GM21447 (cell line): ENCODE measurements at regions not wholly inside any gene's neighbourhood (a gene's known extent, or its start where the extent isn't known, plus 50 kb on each side); places are given as distances from the start of the nearest gene placed in this dataset.
A peak's percentile ranks its signal among the peaks of the same experiment; 100 is the strongest.

Experiments
- ATAC-seq: cut with Tn5 transposase; IDR thresholded peaks from one replicate; pipeline ENCODE4 v1.9.1; 2021; ENCODE audit not compliant: unreplicated experiment

DNA sequence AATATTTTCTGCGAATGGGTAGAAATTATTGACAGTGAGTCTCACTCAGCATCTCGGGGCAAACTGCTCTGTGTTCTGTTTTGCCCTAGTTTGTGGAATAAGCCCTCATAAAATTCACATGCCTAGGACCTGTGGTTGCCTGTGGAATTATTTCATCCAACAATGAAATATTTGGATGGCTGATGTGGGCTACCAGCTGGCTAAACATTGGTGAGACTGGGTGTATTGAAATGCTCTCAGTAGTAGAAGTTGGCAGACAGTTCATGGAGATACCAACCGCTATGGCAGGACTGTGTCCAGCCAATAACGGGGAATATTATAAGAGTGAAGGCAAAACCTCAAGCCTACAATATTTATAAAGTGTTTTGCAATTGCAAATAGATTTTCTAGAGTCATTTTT is 344.1 kb upstream of the RPS23 start:
- no peak for ATAC-seq

DNA sequence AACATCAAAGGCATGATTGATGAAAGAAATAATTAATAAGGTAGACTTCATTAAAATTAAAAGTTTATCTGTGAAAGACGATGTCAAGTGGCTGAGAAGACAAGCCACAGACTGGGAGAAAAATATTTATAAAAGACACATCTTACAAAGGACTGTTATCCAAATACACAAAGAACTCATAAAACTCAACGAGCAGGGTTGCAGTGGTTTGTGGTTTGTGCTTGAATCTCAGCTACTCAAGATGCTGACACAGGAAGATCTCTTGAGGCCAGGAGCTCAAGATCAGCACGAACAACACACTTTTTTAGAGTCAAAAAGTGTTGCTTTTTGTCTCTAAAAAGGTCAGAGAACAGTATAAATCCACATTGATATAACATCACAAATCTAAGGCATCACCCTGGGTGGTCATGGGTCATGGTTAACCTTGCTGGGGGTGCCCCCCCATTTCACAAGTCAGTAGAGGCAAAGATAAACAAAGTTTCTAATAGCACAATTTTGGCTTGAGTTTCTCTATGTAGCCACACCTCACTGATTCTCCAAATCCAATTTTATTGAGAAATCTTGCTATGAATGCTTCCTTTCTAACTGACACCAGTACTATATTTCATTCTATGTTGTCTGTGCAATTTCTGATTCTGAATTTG is 342.9 kb upstream of the RPS23 start:
- ATAC-seq: no peak

DNA sequence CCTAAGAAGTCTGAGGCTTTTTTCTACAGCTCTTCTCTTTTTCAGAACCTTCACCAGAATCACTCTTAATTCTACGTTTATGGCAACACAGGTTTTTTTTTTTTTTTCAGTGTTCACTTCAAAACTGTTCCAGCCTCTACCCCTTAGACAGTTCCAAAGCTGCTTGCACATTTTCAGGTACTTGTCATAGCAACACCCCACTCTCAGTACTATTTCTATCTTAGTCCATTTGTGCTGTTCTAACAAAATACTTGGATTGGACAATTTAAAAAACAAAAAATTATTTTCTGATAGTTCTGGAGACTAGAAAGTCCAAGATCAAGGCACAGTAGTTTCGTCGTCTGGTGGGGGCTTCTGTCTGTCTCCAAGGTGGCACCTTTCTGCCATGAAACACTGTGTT is 340.9 kb upstream of the RPS23 start:
- ATAC-seq: no peak

- no peak for ATAC-seq
These were observed 336.6 kb upstream of the RPS23 start for GRCh38 chr5:82614706-82615105.

DNA sequence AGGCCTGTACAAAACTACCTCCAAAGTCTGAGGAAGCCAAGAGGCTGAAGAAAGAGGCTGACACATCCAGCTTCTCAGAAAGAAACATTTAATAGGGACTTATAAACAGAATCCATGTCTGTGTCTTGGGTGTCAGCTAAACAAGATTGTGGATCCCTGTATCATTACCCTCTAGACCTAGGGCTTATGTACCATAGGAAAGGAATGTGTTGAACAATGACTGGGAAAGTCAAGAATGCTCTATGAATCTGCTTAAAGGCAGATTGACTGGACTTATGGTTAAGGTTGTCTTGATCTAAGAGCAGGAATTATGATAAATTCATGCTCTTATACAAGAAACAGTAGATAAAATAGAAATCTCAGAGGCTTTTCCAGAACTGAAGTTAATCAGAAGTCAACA is 335.7 kb upstream of the RPS23 start:
- ATAC-seq: no peak

DNA sequence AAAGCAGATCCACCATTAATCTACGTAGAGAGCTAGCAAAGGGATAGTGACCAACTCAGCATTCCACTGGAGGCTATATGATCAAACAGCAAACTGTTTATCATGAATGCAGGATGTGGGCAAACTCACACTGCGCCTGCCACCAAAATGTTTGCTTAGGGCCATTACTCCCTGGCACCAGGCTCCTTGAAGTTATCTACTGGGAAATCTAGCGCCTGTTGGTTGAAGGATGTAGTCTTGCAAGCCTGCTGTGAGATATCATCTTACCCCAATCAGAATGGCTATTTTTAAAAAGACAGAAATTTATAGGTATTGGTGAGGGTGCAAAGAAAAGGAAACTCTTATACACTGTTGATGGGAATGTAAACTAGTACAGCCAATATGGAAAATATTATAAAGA is 332.5 kb upstream of the RPS23 start:
- no peak for ATAC-seq

DNA sequence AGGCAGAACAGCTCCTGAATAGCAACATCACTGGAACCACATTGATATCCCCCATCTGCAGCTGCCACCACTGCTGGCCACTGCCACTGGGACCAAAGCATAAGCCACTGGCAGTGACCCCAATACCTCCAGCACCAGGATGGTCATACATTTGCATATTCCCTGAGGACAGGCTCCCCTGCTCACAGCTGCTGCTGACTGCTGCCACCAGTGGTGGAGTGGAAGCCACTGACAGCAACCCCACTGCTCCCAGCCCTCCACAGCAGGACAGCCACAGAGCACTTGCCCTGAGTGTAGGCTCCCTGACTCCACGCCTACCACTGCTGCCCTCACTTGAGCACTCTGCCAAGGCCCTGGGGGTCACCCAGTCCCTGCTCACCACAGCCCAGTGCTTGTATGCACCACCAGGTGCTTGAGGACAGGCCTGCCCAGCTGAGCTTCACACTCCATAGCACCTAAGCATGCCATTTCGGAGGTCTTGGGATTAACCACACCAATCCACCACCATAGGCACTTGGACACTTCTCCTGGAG is 327.4 kb upstream of the RPS23 start:
- no peak for ATAC-seq

GRCh38 chr5:82603033-82603987 is 325.2 kb upstream of the RPS23 start:
- no peak for ATAC-seq

DNA sequence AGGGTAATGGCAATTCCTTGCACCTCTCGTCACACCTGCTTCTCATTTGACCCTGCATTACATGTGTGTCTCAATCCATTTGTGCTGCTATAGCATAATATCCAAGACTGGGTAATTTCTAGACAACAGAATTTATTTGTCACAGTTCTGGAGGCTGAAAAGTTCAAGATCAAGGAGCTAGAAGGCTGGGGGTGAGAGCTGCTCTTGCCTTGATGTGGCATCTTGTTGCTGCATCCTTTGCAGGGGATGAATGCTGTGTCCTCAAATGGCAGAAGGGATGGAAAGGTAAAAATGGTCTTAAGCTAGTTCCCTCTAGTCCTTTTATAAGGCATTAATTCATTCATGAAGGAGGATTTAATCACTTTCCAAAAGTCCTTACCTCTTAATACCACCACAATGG is 323.7 kb upstream of the RPS23 start:
- no peak for ATAC-seq

GRCh38 chr5:82601077-82601476 is 322.9 kb upstream of the RPS23 start:
- peak; percentile 46 for ATAC-seq

DNA sequence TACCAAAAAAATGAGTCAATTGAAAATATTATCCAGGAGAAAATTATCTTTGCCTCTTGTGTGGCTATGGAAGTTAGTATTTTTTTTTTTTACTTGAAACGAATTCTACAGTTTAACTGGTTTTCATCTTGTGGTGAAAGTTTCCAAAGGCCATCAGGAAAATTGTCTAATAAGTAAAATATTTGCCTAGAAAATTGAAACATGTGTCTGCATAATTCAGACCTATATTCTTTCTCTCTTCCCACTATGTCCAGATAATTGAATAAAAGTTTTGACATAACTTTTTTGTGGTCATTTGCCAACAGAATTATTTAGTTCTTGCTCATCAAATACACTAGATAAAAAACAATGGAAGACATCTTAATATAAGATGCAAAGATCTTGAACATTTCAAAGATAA is 321.5 kb upstream of the RPS23 start:
- no peak for ATAC-seq

GRCh38 chr5:82599030-82599429 is 320.9 kb upstream of the RPS23 start:
- ATAC-seq: no peak

DNA sequence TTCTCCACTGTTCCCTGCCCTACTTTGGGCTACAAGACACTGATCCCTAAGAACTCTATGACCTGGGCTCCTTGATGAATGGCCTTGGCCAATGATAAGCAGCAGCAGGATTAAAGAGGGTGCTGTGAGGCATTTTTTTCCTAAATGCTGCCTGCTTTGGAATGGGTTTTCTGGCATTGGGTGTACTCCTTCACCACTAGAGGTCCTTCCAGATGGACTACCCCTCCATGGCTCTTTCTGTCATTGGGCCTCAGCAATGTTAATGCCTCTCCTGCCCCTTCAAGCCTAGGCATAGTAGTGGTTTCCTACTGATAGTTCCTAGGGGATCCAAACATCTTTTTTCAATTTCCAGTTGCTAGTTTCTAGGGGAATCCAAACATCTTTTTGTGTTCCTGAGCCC is 319.3 kb upstream of the RPS23 start:
- no peak for ATAC-seq

- no peak for ATAC-seq
These were observed 318.3 kb upstream of the RPS23 start for GRCh38 chr5:82596451-82596850.

GRCh38 chr5:82595113-82595512 is 317.0 kb upstream of the RPS23 start:
- ATAC-seq: no peak

DNA sequence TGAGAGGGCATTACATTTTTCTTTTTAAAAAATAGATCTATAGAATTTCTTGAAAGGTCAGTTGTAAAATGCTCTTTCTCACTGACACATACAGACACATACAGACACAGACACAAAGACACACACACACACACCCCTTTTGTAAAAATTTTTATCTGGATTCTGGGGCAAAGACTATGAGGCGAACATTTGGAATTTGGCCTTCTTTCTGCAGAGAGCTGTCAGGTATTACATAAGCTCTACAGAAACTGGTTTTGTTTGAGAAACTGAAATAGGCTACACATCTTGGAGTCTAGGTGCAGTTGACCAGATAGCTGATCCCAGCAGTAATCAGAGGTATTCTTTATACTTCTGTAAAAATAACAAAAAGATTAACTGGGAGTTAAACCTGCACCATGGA is 315.9 kb upstream of the RPS23 start:
- no peak for ATAC-seq

- no peak for ATAC-seq
These were observed 315.3 kb upstream of the RPS23 start for GRCh38 chr5:82593481-82593880.

DNA sequence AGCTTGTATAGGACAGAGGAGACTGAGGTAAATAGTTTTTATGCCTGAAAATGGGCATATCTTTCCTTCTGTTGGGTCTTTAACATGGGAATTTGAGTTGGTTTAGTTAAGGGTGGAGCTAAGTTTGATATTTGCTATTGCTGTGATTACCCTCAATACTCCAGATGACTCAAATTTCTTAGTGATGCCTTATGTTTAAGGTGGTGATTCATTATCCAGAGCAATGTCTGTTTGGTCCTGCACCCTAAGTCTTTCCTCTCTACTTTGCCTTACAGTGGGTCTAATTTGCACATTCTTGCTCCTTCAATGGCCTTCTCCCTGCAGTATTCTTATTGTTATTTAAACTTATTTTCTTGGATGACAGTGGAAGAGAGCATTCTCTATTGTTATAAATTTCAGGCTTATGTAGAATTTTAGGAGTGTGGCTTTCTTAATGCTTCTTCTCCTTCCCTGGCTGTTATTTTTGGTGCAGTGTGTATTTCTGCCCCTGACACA is 312.9 kb upstream of the RPS23 start:
- no peak for ATAC-seq

DNA sequence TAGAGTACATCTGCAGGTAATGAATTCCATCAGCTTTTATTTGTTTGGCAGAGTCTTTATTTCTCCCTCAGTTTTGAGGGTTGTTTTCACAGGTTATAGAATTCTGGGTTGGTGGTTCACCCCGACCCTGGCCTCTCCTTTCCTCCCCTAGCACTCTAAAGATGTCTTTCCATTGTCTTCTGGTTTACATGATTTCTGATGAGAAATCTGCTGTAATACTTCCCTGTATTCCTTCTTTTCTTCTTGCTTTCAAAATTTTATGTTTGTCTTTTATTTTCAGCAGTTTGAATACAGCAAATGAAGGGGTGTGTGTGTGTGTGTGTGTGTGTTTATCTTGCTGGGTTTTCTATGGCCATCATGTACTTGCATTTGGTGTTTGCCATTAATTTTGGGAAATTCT is 312.0 kb upstream of the RPS23 start:
- ATAC-seq: no peak

DNA sequence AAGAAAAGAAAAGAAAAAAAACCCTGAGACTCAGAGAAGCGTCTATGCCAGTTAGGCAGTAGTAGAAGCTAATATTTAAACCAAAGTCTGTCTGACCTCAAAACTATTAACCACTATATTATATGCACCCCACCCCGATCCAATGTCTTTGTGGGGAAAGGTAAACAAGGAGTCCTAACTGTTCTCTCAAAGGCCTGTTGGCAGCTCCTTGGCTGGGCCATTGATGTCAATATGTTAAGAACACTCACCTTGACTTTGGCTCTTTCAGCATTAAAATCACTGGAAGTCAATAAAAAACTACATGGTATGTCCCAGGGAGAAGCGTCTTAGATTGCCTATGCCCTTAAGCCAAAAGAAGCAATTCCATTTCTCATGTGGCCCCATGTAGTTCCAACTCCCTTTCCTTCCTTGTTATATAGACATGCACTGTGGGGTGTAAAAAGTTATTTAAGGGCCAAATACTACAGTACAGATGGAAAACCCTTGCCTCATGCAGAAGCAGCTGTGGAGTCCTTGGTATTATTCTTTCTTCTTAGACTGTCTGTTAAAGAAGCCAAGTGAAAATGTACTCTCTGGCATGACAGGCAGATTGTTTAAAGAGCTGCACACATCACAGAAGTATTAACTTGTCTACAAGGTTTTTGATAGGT is 308.6 kb upstream of the RPS23 start:
- no peak for ATAC-seq

GRCh38 chr5:82586181-82586580 is 308.0 kb upstream of the RPS23 start:
- ATAC-seq: no peak

DNA sequence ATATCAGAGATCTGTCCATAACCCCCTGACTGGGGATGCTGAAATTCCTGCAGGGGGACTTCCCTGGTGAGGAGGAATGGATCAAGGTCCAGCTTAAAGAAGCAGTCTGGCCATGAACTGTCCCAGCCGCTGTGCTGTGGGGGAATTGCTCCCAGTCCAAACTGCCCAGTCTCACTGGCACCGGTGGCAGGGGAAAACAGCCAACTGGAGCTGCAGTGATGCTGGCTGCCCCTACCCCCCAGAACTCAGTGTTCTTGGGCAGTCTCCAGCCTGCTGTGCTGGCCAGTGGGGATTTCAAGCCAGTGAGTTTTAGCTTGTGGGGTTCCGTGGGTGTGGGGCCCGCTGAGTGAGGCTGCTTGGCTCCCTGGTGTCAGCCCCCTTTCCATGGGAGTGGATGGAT is 306.5 kb upstream of the RPS23 start:
- no peak for ATAC-seq
